HepG2 (cell line): ENCODE measurements at regions not wholly inside any gene's neighbourhood (a gene's known extent, or its start where the extent isn't known, plus 50 kb on each side); places are given as distances from the start of the nearest gene placed in this dataset.

ENCODE experiments used
- HDAC2 ChIP-seq: sonication (generic); formaldehyde crosslinking; IDR thresholded peaks from 2 replicates; pipeline ENCODE4 v1.4.0; 2020; ENCODE audit warnings: missing genetic modification reagents
- MAFF ChIP-seq: IDR thresholded peaks from 2 replicates; pipeline ENCODE4 v1.6.1; 2011; ENCODE audit warnings: low read depth, low read length, improper control_type of control experiment
- YY1 ChIP-seq: IDR thresholded peaks from 2 replicates; pipeline ENCODE4 v1.6.1; 2011; ENCODE audit warnings: low read length, low read depth, moderate library complexity, mild to moderate bottlenecking; ENCODE audit not compliant: insufficient read depth, insufficient replicate concordance

- TF ChIP-seq MAFF (no peak), YY1 (no peak), HDAC2 (CRISPR knock-in tag) (no peak)
Measured at GRCh38 chr5:103354446-103354845, 95.9 kb downstream of the MACIR start.
